Hepatic stellate cell (primary cell): ENCODE measurements at regions not wholly inside any gene's neighbourhood (a gene's known extent, or its start where the extent isn't known, plus 50 kb on each side); places are given as distances from the start of the nearest gene placed in this dataset.
"Not testable (repeated sequence)": the region's sequence is repeated elsewhere in the genome, so short reads cannot be mapped to it uniquely, and the experiment has no call there.

Source experiments
- DNase-seq: peaks from one replicate; pipeline ENCODE4 v3.0.0; 2011; ENCODE audit warnings: low spot score

GRCh38 chr5:157978061-157978460, 119.1 kb upstream of the CLINT1 start:
- no peak for DNase-seq

DNA sequence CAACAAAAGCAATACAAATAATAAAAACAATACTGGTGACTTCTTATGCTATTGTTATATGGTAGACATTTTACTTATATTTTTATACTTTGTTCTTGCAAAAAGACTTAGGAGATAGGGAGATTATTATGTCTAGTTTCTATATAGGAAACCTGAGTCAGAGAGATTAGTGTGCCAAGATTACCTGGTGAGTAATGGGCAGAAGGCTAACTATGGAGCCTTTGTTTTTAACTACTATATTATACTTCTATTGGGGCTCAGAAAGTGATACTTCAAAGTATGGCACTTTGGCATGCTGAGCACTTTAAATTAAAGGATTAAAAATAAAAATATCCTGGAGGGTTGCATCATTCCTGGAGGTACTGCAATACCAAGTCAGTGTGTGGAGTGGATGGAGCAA, 117.5 kb upstream of the CLINT1 start:
- no peak for DNase-seq

- DNase-seq: no peak
Observed at GRCh38 chr5:157972579-157972978, 113.6 kb upstream of the CLINT1 start.

GRCh38 chr5:157971571-157972216, 112.7 kb upstream of the CLINT1 start:
- DNase-seq: no peak

- DNase-seq: not testable (repeated sequence)
Observed at GRCh38 chr5:157968570-157968969, 109.6 kb upstream of the CLINT1 start.

- DNase-seq: no peak
Observed at GRCh38 chr5:157965989-157966388, 107.0 kb upstream of the CLINT1 start.

- DNase-seq: no peak
Observed at GRCh38 chr5:157965040-157965678, 106.2 kb upstream of the CLINT1 start.

- DNase-seq: no peak
Observed at GRCh38 chr5:157963761-157964160, 104.8 kb upstream of the CLINT1 start.

DNA sequence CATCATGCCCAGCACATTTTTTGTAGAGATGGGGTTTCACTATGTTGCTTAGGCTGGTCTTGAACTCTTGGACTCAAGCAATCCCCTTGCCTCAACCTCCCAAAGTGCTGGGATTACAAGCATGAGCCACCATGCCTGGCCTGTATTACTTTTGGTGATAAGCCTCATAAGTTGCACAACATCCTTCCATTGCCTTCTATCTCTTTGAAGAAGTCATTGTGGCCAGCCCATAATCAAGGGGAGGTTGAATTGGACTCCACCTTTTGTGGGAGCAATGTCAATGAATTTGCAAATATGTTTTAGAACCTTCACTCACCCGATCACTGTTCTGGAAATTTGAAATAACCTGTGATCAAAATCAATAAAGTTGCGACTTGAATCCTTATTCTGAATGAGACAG, 104.3 kb upstream of the CLINT1 start:
- no peak for DNase-seq

DNA sequence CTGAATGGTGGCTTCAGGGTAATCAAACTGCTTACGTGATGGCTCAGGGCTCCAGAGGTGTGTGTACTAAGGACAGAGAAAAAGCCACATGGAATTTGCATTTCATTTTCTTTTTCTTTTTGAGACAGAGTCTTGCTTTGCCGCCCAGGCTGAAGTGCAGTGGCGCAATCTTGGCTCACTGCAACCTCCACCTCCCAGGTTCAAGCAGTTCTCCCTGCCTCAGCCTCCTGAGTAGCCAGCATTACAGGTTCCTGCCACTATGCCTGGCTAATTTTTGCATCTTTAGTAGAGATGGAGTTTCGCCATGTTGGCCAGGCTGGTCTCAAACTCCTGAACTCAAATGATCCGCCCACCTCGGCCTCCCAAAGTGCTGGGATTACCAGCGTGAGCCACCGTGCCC, 103.7 kb upstream of the CLINT1 start:
- DNase-seq: not testable (repeated sequence)

DNA sequence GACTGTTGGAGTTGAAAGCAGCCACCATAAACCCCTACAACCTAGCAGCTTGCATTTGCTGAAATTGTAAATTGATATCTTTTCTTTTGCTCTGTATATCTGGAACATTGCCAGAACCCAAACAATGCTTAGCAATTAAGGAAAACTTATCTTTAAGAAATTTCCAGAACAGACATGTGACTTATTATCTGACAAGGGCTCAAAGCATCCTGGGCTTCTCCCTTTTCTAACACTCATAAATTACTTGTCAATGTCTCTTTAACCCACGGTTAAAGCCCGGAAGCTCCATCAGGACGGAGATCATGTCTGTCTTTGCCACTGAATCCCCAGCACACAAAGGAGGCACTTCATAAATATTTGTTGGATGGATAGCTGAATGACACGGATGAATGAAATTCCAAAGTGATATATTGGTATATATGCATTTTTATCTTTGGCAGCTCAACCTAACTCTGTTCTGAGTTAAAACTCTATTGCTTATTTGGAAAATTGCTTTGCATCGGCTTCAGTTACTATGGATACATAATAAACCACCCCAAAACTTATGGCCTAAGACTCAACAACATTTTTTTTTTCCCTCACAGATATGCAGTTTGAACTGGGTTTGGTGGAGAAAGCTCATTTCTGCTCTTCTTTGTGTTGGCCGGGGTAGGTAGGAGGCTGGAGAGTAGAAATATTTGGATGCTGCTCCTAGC, 103.1 kb upstream of the CLINT1 start:
- DNase-seq: no peak

DNA sequence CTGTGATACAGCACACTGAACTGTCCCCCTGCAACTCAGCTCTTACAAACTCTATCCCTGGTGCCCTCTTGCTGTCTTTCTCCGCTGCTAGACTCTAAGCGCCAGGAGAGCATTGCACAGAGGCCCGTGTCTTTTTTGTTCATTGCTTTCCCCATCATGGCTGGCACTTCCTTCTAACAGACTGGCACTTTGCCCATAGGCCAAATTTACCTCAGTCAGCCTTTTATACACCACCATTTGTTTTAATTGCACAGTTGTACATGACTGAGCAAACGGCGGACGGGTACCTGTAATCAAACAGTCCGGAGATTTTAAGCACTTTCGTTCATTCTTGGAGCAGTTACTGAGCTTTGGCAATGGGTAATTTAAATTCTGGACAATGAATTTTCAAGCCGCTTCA, 102.2 kb upstream of the CLINT1 start:
- no peak for DNase-seq

GRCh38 chr5:157959370-157959769, 100.4 kb upstream of the CLINT1 start:
- no peak for DNase-seq

DNA sequence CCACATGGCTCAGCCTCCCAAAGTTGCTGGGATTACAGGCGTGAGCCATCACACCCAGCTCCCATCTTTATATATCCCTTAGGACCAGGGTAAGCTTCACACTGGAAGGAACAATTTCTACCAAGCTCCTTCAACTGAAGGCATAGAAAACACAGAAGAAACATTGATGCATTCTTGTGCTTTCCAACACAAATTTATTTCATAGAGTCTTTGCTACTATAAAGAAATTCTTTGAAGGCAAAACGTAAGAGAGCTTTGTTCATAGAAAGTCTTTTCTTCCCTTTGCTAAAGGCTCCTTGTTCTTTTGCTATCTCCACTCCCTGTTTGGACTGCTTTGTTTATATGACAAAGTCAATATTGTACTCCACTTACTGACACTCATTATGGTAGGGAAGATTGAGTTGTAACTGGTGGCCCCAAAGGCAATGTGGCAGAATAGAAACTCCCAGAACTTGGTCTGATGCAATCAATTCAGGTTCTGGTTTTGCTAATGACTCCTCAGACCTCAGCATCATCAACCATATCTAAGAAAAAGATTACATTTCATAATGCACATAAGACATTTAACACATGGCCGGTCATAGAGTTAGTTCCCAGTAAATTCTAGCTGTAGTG, 97.4 kb upstream of the CLINT1 start:
- no peak for DNase-seq

DNA sequence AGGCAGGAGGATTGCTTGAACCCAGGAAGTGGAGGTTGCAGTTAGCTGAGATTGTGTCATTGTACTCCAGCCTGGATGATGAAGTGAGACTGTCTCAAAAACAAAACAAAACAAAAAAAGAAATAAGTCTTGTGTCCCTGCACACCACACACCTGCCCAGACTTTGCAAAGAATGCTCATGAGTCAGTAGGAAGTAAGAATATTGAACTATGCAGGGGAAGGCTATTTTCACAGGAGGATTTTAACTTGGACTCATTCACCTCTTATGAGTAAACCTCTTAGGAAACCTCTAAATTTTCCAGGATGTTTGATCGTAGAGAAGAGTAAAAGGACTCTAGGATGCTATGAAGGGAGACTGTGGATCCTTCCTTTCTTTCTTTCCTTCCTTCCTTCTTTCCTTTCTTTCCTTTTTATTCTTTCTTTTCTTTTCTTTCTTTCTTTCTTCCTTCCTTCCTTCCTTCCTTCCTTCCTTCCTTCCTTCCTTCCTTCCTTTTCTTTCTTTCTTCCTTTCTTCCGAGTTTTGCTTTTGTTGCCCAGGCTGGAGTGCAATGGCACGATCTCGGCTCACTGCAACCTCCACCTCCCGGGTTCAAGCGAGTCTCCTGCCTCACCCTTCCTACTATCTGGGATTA, 96.7 kb upstream of the CLINT1 start:
- DNase-seq: no peak

DNA sequence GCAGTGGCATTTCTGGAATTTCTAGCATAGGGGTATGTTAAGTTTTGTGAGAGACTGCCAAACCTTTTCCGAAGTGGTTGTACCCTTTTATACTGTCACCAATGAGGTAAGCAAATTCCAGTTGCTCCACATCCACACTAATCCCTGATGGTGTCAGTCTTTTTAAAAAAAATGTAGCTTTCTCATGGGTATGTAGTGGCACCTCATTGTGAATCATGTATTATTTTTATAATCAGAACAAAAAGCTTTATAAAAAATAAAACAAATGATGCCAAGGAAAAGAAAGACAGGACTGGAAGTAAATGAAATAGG, 93.4 kb upstream of the CLINT1 start:
- no peak for DNase-seq

- DNase-seq: no peak
Observed at GRCh38 chr5:157951673-157952373, 92.9 kb upstream of the CLINT1 start.

DNA sequence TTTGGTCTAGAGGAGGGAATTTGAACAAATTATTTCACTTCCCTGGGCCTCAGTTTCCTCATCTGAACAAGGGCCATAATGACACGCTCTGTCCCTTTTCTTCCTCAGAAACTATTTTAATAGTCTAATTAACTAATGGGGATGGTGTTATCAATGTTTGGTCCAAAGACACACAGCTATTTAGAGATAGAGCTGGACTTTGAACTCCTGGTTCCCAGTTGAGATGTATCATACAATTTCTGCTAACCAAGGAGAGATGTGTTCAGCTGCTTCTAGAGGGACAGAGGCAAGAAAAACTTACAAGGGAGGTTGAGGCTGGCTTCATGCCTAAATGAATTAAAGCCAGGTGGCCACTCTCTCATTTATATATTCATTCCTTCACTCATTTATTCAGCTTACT, 90.6 kb upstream of the CLINT1 start:
- no peak for DNase-seq

- DNase-seq: peak; percentile 77
Observed at GRCh38 chr5:157948738-157949410, 89.9 kb upstream of the CLINT1 start.

DNA sequence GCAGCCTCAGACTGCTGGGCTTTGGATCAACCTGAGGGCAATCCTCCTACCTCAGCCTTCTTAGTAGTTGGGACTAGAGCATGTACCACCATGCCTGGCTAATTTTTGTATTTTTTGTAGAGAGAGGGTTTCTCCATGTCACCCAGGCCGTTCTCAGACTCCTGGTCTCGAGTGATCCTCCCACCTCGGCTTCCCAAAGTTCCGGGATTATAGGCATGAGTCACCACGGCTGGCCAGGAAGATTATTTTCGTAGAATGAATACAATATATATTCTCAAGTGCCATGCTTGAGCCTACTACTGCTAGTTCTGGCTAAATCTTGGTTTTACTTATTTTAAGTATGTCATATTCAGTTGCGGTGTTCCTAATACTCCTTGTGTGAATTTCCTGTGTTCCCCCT, 88.2 kb upstream of the CLINT1 start:
- no peak for DNase-seq

DNA sequence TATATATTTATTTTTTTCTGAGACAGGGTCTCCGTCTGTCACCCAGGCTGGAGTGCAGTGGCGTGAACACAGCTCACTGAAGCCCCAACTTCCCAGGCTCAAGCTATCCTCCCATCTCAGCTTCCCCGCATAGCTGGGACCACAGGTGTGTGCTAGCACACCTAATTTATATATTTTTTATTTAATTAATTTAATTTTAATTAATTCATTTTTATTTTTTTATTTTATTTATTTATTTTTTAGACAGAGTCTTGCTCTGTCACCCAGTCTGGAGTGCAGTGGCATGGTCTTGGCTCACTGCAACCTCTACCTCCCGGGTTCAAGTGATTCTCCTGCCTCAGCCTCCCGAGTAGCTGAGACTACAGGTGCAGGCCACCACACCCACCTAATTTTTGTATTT, 86.9 kb upstream of the CLINT1 start:
- not testable (repeated sequence) for DNase-seq

GRCh38 chr5:157944938-157945337, 86.0 kb upstream of the CLINT1 start:
- no peak for DNase-seq
